T-helper 2 cell treated with Interferon-gamma antibody and Interleukin-4, amounts not matched to agents 5 μg/mL and 100 μg/mL, for 36 hours (primary cell): ENCODE measurements at regions not wholly inside any gene's neighbourhood (a gene's known extent, or its start where the extent isn't known, plus 50 kb on each side); places are given as distances from the start of the nearest gene placed in this dataset.

Experiments
- DNase-seq: peaks from one replicate; pipeline ENCODE4 v3.0.0; 2021; ENCODE audit warnings: low spot score
- H3K27ac Mint-ChIP-seq: one replicate; pipeline ENCODE4 v1.8.0; 2021; ENCODE audit warnings: mild to moderate bottlenecking, mixed read lengths
- H3K27me3 Mint-ChIP-seq: one replicate; pipeline ENCODE4 v1.8.0; 2021; ENCODE audit warnings: low read depth, mixed read lengths
- H3K36me3 Mint-ChIP-seq: one replicate; pipeline ENCODE4 v1.8.0; 2021; ENCODE audit warnings: low read depth, mixed read lengths
- H3K4me1 Mint-ChIP-seq: one replicate; pipeline ENCODE4 v1.8.0; 2021; ENCODE audit warnings: low read depth, mixed read lengths
- H3K4me3 Mint-ChIP-seq: one replicate; pipeline ENCODE4 v1.8.0; 2022; ENCODE audit warnings: mild to moderate bottlenecking, moderate library complexity, mixed read lengths
- H3K9me3 Mint-ChIP-seq: one replicate; pipeline ENCODE4 v1.8.0; 2021; ENCODE audit warnings: mixed read lengths

- Mint-ChIP-seq H3K27me3 (no peaks in the 10 kb centered on the region), H3K9me3 (no peaks in the 10 kb centered on the region), H3K27ac (no peak overlapping the region), H3K4me1 (no peaks in the 10 kb centered on the region), H3K4me3 (no peak overlapping the region), H3K36me3 (no peaks in the 10 kb centered on the region)
- DNase-seq = no peak
Observed at GRCh38 chr22:48936391-48936790, 891.3 kb downstream of the BRD1 start.

GRCh38 chr22:48934446-48934845 lies 893.2 kb downstream of the BRD1 start:
- no peak for DNase-seq
- Mint-ChIP-seq H3K4me1 (no peaks in the 10 kb centered on the region), H3K9me3 (no peaks in the 10 kb centered on the region), H3K27ac (no peak overlapping the region), H3K27me3 (no peaks in the 10 kb centered on the region), H3K4me3 (no peak overlapping the region), H3K36me3 (no peaks in the 10 kb centered on the region)

GRCh38 chr22:48931452-48931851 lies 896.2 kb downstream of the BRD1 start:
- H3K4me1 Mint-ChIP-seq = no peaks in the 10 kb centered on the region
- H3K27ac Mint-ChIP-seq = no peak overlapping the region
- H3K27me3 Mint-ChIP-seq = no peaks in the 10 kb centered on the region
- no peaks in the 10 kb centered on the region for H3K36me3 Mint-ChIP-seq
- no peaks in the 10 kb centered on the region for H3K9me3 Mint-ChIP-seq
- H3K4me3 Mint-ChIP-seq = no peak overlapping the region
- no peak for DNase-seq

- no peaks in the 10 kb centered on the region for H3K27me3 Mint-ChIP-seq
- DNase-seq = no peak
- no peaks in the 10 kb centered on the region for H3K9me3 Mint-ChIP-seq
- H3K4me1 Mint-ChIP-seq = no peaks in the 10 kb centered on the region
- no peaks in the 10 kb centered on the region for H3K36me3 Mint-ChIP-seq
- no peak overlapping the region for H3K27ac Mint-ChIP-seq
- no peak overlapping the region for H3K4me3 Mint-ChIP-seq
Observed at GRCh38 chr22:48929276-48929790, 898.3 kb downstream of the BRD1 start.

GRCh38 chr22:48927591-48927990 lies 900.1 kb downstream of the BRD1 start:
- H3K27me3 Mint-ChIP-seq = no peaks in the 10 kb centered on the region
- DNase-seq = no peak
- H3K4me1 Mint-ChIP-seq = no peaks in the 10 kb centered on the region
- H3K36me3 Mint-ChIP-seq = no peaks in the 10 kb centered on the region
- H3K27ac Mint-ChIP-seq = no peak overlapping the region
- no peak overlapping the region for H3K4me3 Mint-ChIP-seq
- H3K9me3 Mint-ChIP-seq = no peaks in the 10 kb centered on the region

GRCh38 chr22:48926643-48927042 lies 901.0 kb downstream of the BRD1 start:
- no peak for DNase-seq
- Mint-ChIP-seq H3K27ac (no peak overlapping the region), H3K27me3 (no peaks in the 10 kb centered on the region), H3K9me3 (no peaks in the 10 kb centered on the region), H3K4me1 (no peaks in the 10 kb centered on the region), H3K36me3 (no peaks in the 10 kb centered on the region), H3K4me3 (no peak overlapping the region)

- Mint-ChIP-seq H3K27me3 (no peaks in the 10 kb centered on the region), H3K27ac (no peak overlapping the region), H3K36me3 (no peaks in the 10 kb centered on the region)
Observed at GRCh38 chr22:48926136-48926535, 901.5 kb downstream of the BRD1 start.

GRCh38 chr22:48925450-48925849 lies 902.2 kb downstream of the BRD1 start:
- Mint-ChIP-seq H3K4me3 (no peak overlapping the region), H3K4me1 (no peaks in the 10 kb centered on the region), H3K27me3 (no peaks in the 10 kb centered on the region), H3K27ac (no peak overlapping the region), H3K9me3 (no peaks in the 10 kb centered on the region), H3K36me3 (no peaks in the 10 kb centered on the region)
- DNase-seq = no peak

More at GRCh38 chr22:48926136-48926535, 901.5 kb downstream of the BRD1 start:
- H3K4me3 Mint-ChIP-seq = no peak overlapping the region
- H3K4me1 Mint-ChIP-seq = no peaks in the 10 kb centered on the region
- no peak for DNase-seq
- no peaks in the 10 kb centered on the region for H3K9me3 Mint-ChIP-seq

- Mint-ChIP-seq H3K4me1 (no peaks in the 10 kb centered on the region), H3K9me3 (no peaks in the 10 kb centered on the region), H3K4me3 (no peak overlapping the region), H3K36me3 (no peaks in the 10 kb centered on the region), H3K27ac (no peak overlapping the region), H3K27me3 (no peaks in the 10 kb centered on the region)
- DNase-seq = no peak
Observed at GRCh38 chr22:48923996-48924395, 903.7 kb downstream of the BRD1 start.

- Mint-ChIP-seq H3K4me3 (no peak overlapping the region), H3K36me3 (no peaks in the 10 kb centered on the region), H3K27me3 (no peaks in the 10 kb centered on the region), H3K9me3 (no peaks in the 10 kb centered on the region), H3K27ac (no peak overlapping the region), H3K4me1 (no peaks in the 10 kb centered on the region)
- no peak for DNase-seq
Observed at GRCh38 chr22:48923165-48923865, 904.4 kb downstream of the BRD1 start.

GRCh38 chr22:48921411-48921903 lies 906.2 kb downstream of the BRD1 start:
- no peak for DNase-seq
- Mint-ChIP-seq H3K4me1 (no peaks in the 10 kb centered on the region), H3K27ac (no peak overlapping the region), H3K4me3 (no peak overlapping the region), H3K36me3 (no peaks in the 10 kb centered on the region), H3K9me3 (peaks cover 8% of the 10 kb centered on the region), H3K27me3 (no peaks in the 10 kb centered on the region)

- DNase-seq = no peak
- H3K36me3 Mint-ChIP-seq = no peaks in the 10 kb centered on the region
- peaks cover 12% of the 10 kb centered on the region for H3K9me3 Mint-ChIP-seq
- H3K4me3 Mint-ChIP-seq = no peak overlapping the region
- H3K4me1 Mint-ChIP-seq = no peaks in the 10 kb centered on the region
- no peak overlapping the region for H3K27ac Mint-ChIP-seq
- no peaks in the 10 kb centered on the region for H3K27me3 Mint-ChIP-seq
Observed at GRCh38 chr22:48920776-48921241, 906.9 kb downstream of the BRD1 start.

GRCh38 chr22:48919851-48920589 lies 907.7 kb downstream of the BRD1 start:
- Mint-ChIP-seq H3K4me3 (no peak overlapping the region), H3K4me1 (no peaks in the 10 kb centered on the region), H3K9me3 (peaks cover 15% of the 10 kb centered on the region), H3K27ac (no peak overlapping the region), H3K36me3 (no peaks in the 10 kb centered on the region), H3K27me3 (no peaks in the 10 kb centered on the region)
- no peak for DNase-seq

- Mint-ChIP-seq H3K27ac (no peak overlapping the region), H3K4me3 (no peak overlapping the region), H3K4me1 (no peaks in the 10 kb centered on the region), H3K27me3 (no peaks in the 10 kb centered on the region), H3K9me3 (peaks cover 21% of the 10 kb centered on the region), H3K36me3 (no peaks in the 10 kb centered on the region)
- no peak for DNase-seq
Observed at GRCh38 chr22:48919187-48919590, 908.5 kb downstream of the BRD1 start.
